ENCODE measurements at regions not wholly inside any gene's neighbourhood (a gene's known extent, or its start where the extent isn't known, plus 50 kb on each side); places are given as distances from the start of the nearest gene placed in this dataset.

- no peak overlapping the region for H3K4me3 ChIP-seq
- H3K36me3 ChIP-seq = no peaks in the 10 kb centered on the region
- WGBS, 5 donors = 89 to 99% (median 96%) methylated on average over 2 of the region's 2 CpGs
- no peak overlapping the region for H3K27ac ChIP-seq
- no peak for DNase-seq
- no peak for TF ChIP-seq CTCF (IDR thresholded peaks at IDR 0.05 in 8 of 11, conservative IDR thresholded peaks at IDR 0.05 in 3 of 11)
- no peak for TF ChIP-seq POLR2AphosphoS5 (IDR thresholded peaks at IDR 0.05)
- no peak for TF ChIP-seq POLR2A (IDR thresholded peaks at IDR 0.05)
- H3K27me3 ChIP-seq (replicated peaks in 1 of 7) = no peaks in the 10 kb centered on the region
- no peaks in the 10 kb centered on the region for H3K9me3 ChIP-seq
- intact Hi-C loops (cut with DNase I; ENCODE audit: low total_unique reads) = no loop called here
- no peaks in the 10 kb centered on the region for H3K4me1 ChIP-seq
Measured at GRCh38 chr6:71198908-71199307, 89.7 kb upstream of the OGFRL1 start.

- Histone ChIP-seq H3K4me1 (no peaks in the 10 kb centered on the region), H3K9me3 (no peaks in the 10 kb centered on the region), H3K4me3 (no peak overlapping the region), H3K36me3 (no peaks in the 10 kb centered on the region), H3K27ac (no peak overlapping the region), H3K27me3 (replicated peaks in 1 of 7) (no peaks in the 10 kb centered on the region)
- WGBS, 5 donors = 90 to 99% (median 95%) methylated on average over 2 of the region's 2 CpGs
- no peak for TF ChIP-seq POLR2A (IDR thresholded peaks at IDR 0.05)
- TF ChIP-seq CTCF (IDR thresholded peaks at IDR 0.05 in 8 of 11, conservative IDR thresholded peaks at IDR 0.05 in 3 of 11) = no peak
- no peak for TF ChIP-seq POLR2AphosphoS5 (IDR thresholded peaks at IDR 0.05)
- no peak for DNase-seq
- intact Hi-C loops (cut with DNase I; ENCODE audit: low total_unique reads) = no loop called here
Measured at GRCh38 chr6:71199736-71200135, 88.9 kb upstream of the OGFRL1 start.

GRCh38 chr6:71203206-71203605, 85.4 kb upstream of the OGFRL1 start:
- WGBS, 5 donors = 75 to 88% (median 88%) methylated on average over 2 of the region's 2 CpGs
- no peak for DNase-seq
- Histone ChIP-seq H3K9me3 (no peaks in the 10 kb centered on the region), H3K4me3 (no peak overlapping the region), H3K4me1 (no peaks in the 10 kb centered on the region), H3K27ac (no peak overlapping the region), H3K27me3 (replicated peaks in 1 of 7) (no peaks in the 10 kb centered on the region), H3K36me3 (no peaks in the 10 kb centered on the region)
- intact Hi-C loops (cut with DNase I; ENCODE audit: low total_unique reads) = no loop called here
- TF ChIP-seq POLR2A (IDR thresholded peaks at IDR 0.05) (no peak), CTCF (IDR thresholded peaks at IDR 0.05 in 8 of 11, conservative IDR thresholded peaks at IDR 0.05 in 3 of 11) (no peak)

- Histone ChIP-seq H3K4me1 (no peaks in the 10 kb centered on the region), H3K27me3 (replicated peaks in 1 of 7) (no peaks in the 10 kb centered on the region), H3K27ac (no peak overlapping the region), H3K9me3 (no peaks in the 10 kb centered on the region), H3K36me3 (no peaks in the 10 kb centered on the region), H3K4me3 (no peak overlapping the region)
- DNase-seq = no peak
- TF ChIP-seq POLR2A (IDR thresholded peaks at IDR 0.05) (no peak), POLR2AphosphoS5 (IDR thresholded peaks at IDR 0.05) (no peak), CTCF (IDR thresholded peaks at IDR 0.05 in 8 of 11, conservative IDR thresholded peaks at IDR 0.05 in 3 of 11) (no peak)
- 92 to 98% (median 95%) methylated on average over 6 of the region's 6 CpGs for WGBS, 5 donors
- intact Hi-C loops (cut with DNase I; ENCODE audit: low total_unique reads) = no loop called here
Measured at GRCh38 chr6:71204741-71205140, 83.9 kb upstream of the OGFRL1 start.
